SK-N-SH (cell line): ENCODE measurements at regions not wholly inside any gene's neighbourhood (a gene's known extent, or its start where the extent isn't known, plus 50 kb on each side); places are given as distances from the start of the nearest gene placed in this dataset.
A peak's percentile ranks its signal among the peaks of the same experiment; 100 is the strongest.
"Not testable (repeated sequence)": the region's sequence is repeated elsewhere in the genome, so short reads cannot be mapped to it uniquely, and the experiment has no call there.

ENCODE experiments used
- CTCF ChIA-PET: fragments of 300-600, 350-600 bp; formaldehyde crosslinking; extraction: SDS; loops from one replicate; lab custom pipeline; 2021; lab: Yijun Ruan, JAX
- POLR2A ChIA-PET: fragments of 350-600 bp; sonication (Branson Sonifier 250); formaldehyde crosslinking; extraction: SDS; loops from one replicate; lab custom pipeline; 2020; ENCODE audit warnings: antibody characterized with exemption, inconsistent platforms; lab: Yijun Ruan, JAX
- DNase-seq: peaks from one replicate; pipeline ENCODE4 v3.0.0; 2012
- H2AFZ ChIP-seq: fragments of 200-600 bp; sonication (generic); 2 replicates; pipeline ENCODE4 v1.8.1; 2016; ENCODE audit warnings: antibody characterized with exemption, mild to moderate bottlenecking, low read depth
- H3F3A ChIP-seq: fragments of 200-600 bp; sonication (generic); replicated peaks from 2 replicates; pipeline ENCODE3; 2016; ENCODE audit warnings: antibody characterized with exemption, mild to moderate bottlenecking; ENCODE audit not compliant: insufficient read depth
- H3K27ac ChIP-seq, 2 experiments: fragments of 200-500 bp in 1 of 2; fragments of 200-600 bp in 1 of 2; sonication (Bioruptor generic) in 1 of 2; sonication (generic), shearing (Covaris generic) in 1 of 2; 2 replicates each; pipeline versions ENCODE4 v1.5.1 to v1.6.1; 2014 to 2016; ENCODE audit warnings: low read depth in 2 of 2, inconsistent platforms in 1 of 2, low read length in 1 of 2, mild to moderate bottlenecking in 1 of 2, mixed read lengths in 1 of 2
- H3K27me3 ChIP-seq: fragments of 200-600 bp; sonication (generic), shearing (Covaris generic); 2 replicates; pipeline ENCODE4 v1.6.1; 2016; ENCODE audit warnings: mixed run types; ENCODE audit not compliant: insufficient read depth
- H3K36me3 ChIP-seq, 2 experiments: fragments of 200-500 bp in 1 of 2; fragments of 200-600 bp in 1 of 2; sonication (Bioruptor generic) in 1 of 2; sonication (generic) in 1 of 2; replicated peaks in 1 of 2; 2 replicates each; pipeline versions ENCODE3 to v1.5.1; 2014 to 2016; ENCODE audit warnings: low read length in 1 of 2, mild to moderate bottlenecking in 1 of 2; ENCODE audit not compliant: insufficient read depth in 2 of 2, control insufficient read depth in 1 of 2
- H3K4me1 ChIP-seq, 2 experiments: fragments of 200-500 bp in 1 of 2; fragments of 200-600 bp in 1 of 2; sonication (Bioruptor generic) in 1 of 2; sonication (generic), shearing (Covaris generic) in 1 of 2; 2 replicates each; pipeline versions ENCODE4 v1.5.1 to v1.6.1; 2014 to 2016; ENCODE audit warnings: low read depth in 1 of 2, low read length in 1 of 2, mixed run types in 1 of 2; ENCODE audit not compliant: insufficient read depth in 2 of 2, control insufficient read depth in 1 of 2
- H3K4me2 ChIP-seq: fragments of 200-600 bp; sonication (generic), shearing (Covaris generic); 2 replicates; pipeline ENCODE4 v1.6.1; 2017; ENCODE audit warnings: mixed run types
- H3K4me3 ChIP-seq, 2 experiments: fragments of 200-500 bp in 1 of 2; fragments of 200-600 bp in 1 of 2; sonication (Bioruptor generic) in 1 of 2; sonication (generic), shearing (Covaris generic) in 1 of 2; 2 replicates each; pipeline versions ENCODE4 v1.5.1 to v1.8.1; 2014 to 2016; ENCODE audit warnings: low read depth in 2 of 2, inconsistent platforms in 1 of 2, low read length in 1 of 2, mild to moderate bottlenecking in 1 of 2, mixed read lengths in 1 of 2, moderate library complexity in 1 of 2
- H3K79me2 ChIP-seq: fragments of 200-600 bp; sonication (generic); 2 replicates; pipeline ENCODE4 v1.8.1; 2017; ENCODE audit warnings: mild to moderate bottlenecking; ENCODE audit not compliant: insufficient read depth
- H3K9ac ChIP-seq: fragments of 200-600 bp; sonication (generic); 2 replicates; pipeline ENCODE4 v1.6.1; 2017; ENCODE audit warnings: mixed run types
- H3K9me2 ChIP-seq: fragments of 200-600 bp; sonication (generic); 2 replicates; pipeline ENCODE4 v1.6.1; 2017; ENCODE audit warnings: mixed run types
- H3K9me3 ChIP-seq: fragments of 200-600 bp; sonication (generic); 2 replicates; pipeline ENCODE4 v1.6.1; 2017; ENCODE audit warnings: mixed run types, mild to moderate bottlenecking, moderate library complexity
- H4K20me1 ChIP-seq: fragments of 200-600 bp; sonication (generic); 2 replicates; pipeline ENCODE4 v1.6.1; 2017; ENCODE audit warnings: mild to moderate bottlenecking, mixed run types; ENCODE audit not compliant: insufficient read depth
- CHD2 ChIP-seq: fragments of 150-350 bp; IDR thresholded peaks from 2 replicates; pipeline ENCODE4 v1.6.1; 2018; ENCODE audit warnings: low read length; ENCODE audit not compliant: partially characterized antibody
- GATA2 ChIP-seq: sonication (generic); formaldehyde crosslinking; IDR thresholded peaks from 2 replicates; pipeline ENCODE4 v1.5.0; 2020; ENCODE audit warnings: mild to moderate bottlenecking, missing genetic modification reagents
- JUND ChIP-seq: IDR thresholded peaks from 2 replicates; pipeline ENCODE4 v1.4.0; 2012
- MEF2A ChIP-seq: IDR thresholded peaks from 2 replicates; pipeline ENCODE4 v1.4.0; 2012; ENCODE audit warnings: low read depth, borderline replicate concordance
- MXI1 ChIP-seq: IDR thresholded peaks from 2 replicates; pipeline ENCODE4 v1.6.1; 2012; ENCODE audit warnings: mild to moderate bottlenecking, low read depth, low read length, improper control_type of control experiment
- REST ChIP-seq: IDR thresholded peaks from 2 replicates; pipeline ENCODE4 v1.6.1; 2012; ENCODE audit warnings: mild to moderate bottlenecking, low read depth, low read length, moderate library complexity
- TCF12 ChIP-seq: IDR thresholded peaks from 2 replicates; pipeline ENCODE4 v1.4.0; 2012
- WGBS: methylation state at CpG from one replicate; pipeline ENCODE4 v1.1.6; 2017; ENCODE audit warnings: low lambda C conversion rate; 5-methylcytosine and 5-hydroxymethylcytosine counted together
- TF ChIP-seq, protein P1 (sequence below): IDR thresholded peaks from 2 replicates; pipeline ENCODE4; 2012

- H3K27me3 ChIP-seq, H3K9me3 ChIP-seq, H3K79me2 ChIP-seq, H3K9me2 ChIP-seq, H3K4me3 ChIP-seq, DNase-seq, H2AFZ ChIP-seq, H3K9ac ChIP-seq, H4K20me1 ChIP-seq, POLR2A ChIA-PET, H3K36me3 ChIP-seq, H3K4me1 ChIP-seq, H3K4me2 ChIP-seq, H3K27ac ChIP-seq: not testable (repeated sequence)
- WGBS: 35% methylated on average over 3 of the region's 3 CpGs
- H3F3A ChIP-seq: peaks cover 17% of the 10 kb centered on the region
- CTCF ChIA-PET: interaction anchor here (1.0 kb wide), 1 partner anchor 11 kb away, joined by 4 read pairs; no protein-coding TSS in a partner anchor
These were observed 364.1 kb downstream of the ZNF248 start for GRCh38 chr10:37493185-37493796.

GRCh38 chr10:37490266-37490665, 364.9 kb downstream of the ANKRD30A start:
- DNase-seq: no peak
- H3K4me2 ChIP-seq: peak overlapping the region; percentile 67
- TF ChIP-seq MXI1 (no peak), TCF12 (no peak), MEF2A (no peak)
- TF ChIP-seq, protein P1, sequence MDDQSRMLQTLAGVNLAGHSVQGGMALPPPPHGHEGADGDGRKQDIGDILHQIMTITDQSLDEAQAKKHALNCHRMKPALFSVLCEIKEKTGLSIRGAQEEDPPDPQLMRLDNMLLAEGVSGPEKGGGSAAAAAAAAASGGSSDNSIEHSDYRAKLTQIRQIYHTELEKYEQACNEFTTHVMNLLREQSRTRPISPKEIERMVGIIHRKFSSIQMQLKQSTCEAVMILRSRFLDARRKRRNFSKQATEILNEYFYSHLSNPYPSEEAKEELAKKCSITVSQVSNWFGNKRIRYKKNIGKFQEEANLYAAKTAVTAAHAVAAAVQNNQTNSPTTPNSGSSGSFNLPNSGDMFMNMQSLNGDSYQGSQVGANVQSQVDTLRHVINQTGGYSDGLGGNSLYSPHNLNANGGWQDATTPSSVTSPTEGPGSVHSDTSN: no peak
- TF ChIP-seq, all 33 proteins: peak for 0
- no peaks in the 10 kb centered on the region for H3K9me2 ChIP-seq
- no peaks in the 10 kb centered on the region for H4K20me1 ChIP-seq
- no peaks in the 10 kb centered on the region for H3K79me2 ChIP-seq
- H3K27me3 ChIP-seq: no peaks in the 10 kb centered on the region
- H2AFZ ChIP-seq: no peak overlapping the region
- H3F3A ChIP-seq: peaks cover 17% of the 10 kb centered on the region
- peak overlapping the region in 1 of 2 experiments; percentile 72; a peak in 2 of 4 replicates for H3K27ac ChIP-seq
- 63% methylated on average over 4 of the region's 4 CpGs for WGBS
- H3K9ac ChIP-seq: no peak overlapping the region
- POLR2A ChIA-PET: no interaction called here
- CTCF ChIA-PET: no interaction called here
- H3K4me1 ChIP-seq: no peaks in the 10 kb centered on the region
- H3K4me3 ChIP-seq: no peak overlapping the region
- H3K9me3 ChIP-seq: no peaks in the 10 kb centered on the region
- H3K36me3 ChIP-seq: no peaks in the 10 kb centered on the region

- Histone ChIP-seq H3K9ac (no peak overlapping the region; the same call in 1 of the 2 replicates), H3F3A (peaks cover 17% of the 10 kb centered on the region), H3K27ac (peak overlapping the region in 1 of 2 experiments; percentile 72; a peak in 2 of 4 replicates), H3K4me3 (0 out of 4 replicates have a peak overlapping the region, but pooled peaks of 1 of the 2 experiments have one; percentile 11), H3K9me3 (no peaks in the 10 kb centered on the region), H4K20me1 (no peaks in the 10 kb centered on the region), H3K4me1 (no peaks in the 10 kb centered on the region), H2AFZ (0 out of 2 replicates have a peak overlapping the region, but pooled peaks have one; percentile 29), H3K79me2 (no peaks in the 10 kb centered on the region), H3K4me2 (peak overlapping the region; percentile 67), H3K36me3 (no peaks in the 10 kb centered on the region), H3K9me2 (no peaks in the 10 kb centered on the region), H3K27me3 (no peaks in the 10 kb centered on the region)
- CTCF ChIA-PET: interaction anchor here (1.2 kb wide), 1 partner anchor 18 kb away, joined by 3 read pairs; no protein-coding TSS in a partner anchor
- TF ChIP-seq JUND (no peak), REST (no peak), GATA2 (CRISPR knock-in tag) (no peak), CHD2 (no peak)
- POLR2A ChIA-PET: no interaction called here
- 10% methylated on average over 1 of the region's 1 CpG for WGBS
- no peak for DNase-seq
These were observed 364.2 kb downstream of the ANKRD30A start for GRCh38 chr10:37489658-37490003.
